ENCODE measurements at regions not wholly inside any gene's neighbourhood (a gene's known extent, or its start where the extent isn't known, plus 50 kb on each side); places are given as distances from the start of the nearest gene placed in this dataset.

- TF ChIP-seq HMG20A (CRISPR knock-in tag; IDR thresholded peaks at IDR 0.05; ENCODE audit: borderline replicate concordance) (peak; percentile 32; the same call in 1 of the 2 replicates), SALL2 (CRISPR knock-in tag; IDR thresholded peaks at IDR 0.05) (no peak), ZNF652 (CRISPR knock-in tag; IDR thresholded peaks at IDR 0.05; ENCODE audit: borderline replicate concordance, low read depth) (no peak), FOXO1 (CRISPR knock-in tag; IDR thresholded peaks at IDR 0.05) (no peak), KLF15 (CRISPR knock-in tag; IDR thresholded peaks at IDR 0.05; ENCODE audit: borderline replicate concordance) (no peak), ZNF24 (IDR thresholded peaks at IDR 0.05) (peak; percentile 13; the same call in 1 of the 2 replicates), RCOR2 (CRISPR knock-in tag; IDR thresholded peaks at IDR 0.05) (no peak), REPIN1 (CRISPR knock-in tag; IDR thresholded peaks at IDR 0.05; ENCODE audit: borderline replicate concordance, low read depth) (no peak), KAT8 (CRISPR knock-in tag; IDR thresholded peaks at IDR 0.05) (no peak), ARHGAP35 (CRISPR knock-in tag; IDR thresholded peaks at IDR 0.05; ENCODE audit: borderline replicate concordance) (no peak), ELF3 (CRISPR knock-in tag; IDR thresholded peaks at IDR 0.05) (0 out of 2 replicates have a peak, but pooled peaks have one; percentile 43), SMC3 (IDR thresholded peaks at IDR 0.05; ENCODE audit: low read length) (0 out of 2 replicates have a peak, but pooled peaks have one; percentile 2), ARID5B (CRISPR knock-in tag; IDR thresholded peaks at IDR 0.05) (peak; percentile 50; the same call in 1 of the 2 replicates), FOSL2 (CRISPR knock-in tag; IDR thresholded peaks at IDR 0.05) (peak; percentile 78), ZBTB21 (CRISPR knock-in tag; IDR thresholded peaks at IDR 0.05) (peak; percentile 83), HNRNPK (IDR thresholded peaks at IDR 0.05; ENCODE audit: low read depth, low read length, poor library complexity, severe bottlenecking) (no peak), ZNF530 (CRISPR knock-in tag; IDR thresholded peaks at IDR 0.05; ENCODE audit: low read depth) (no peak), WIZ (CRISPR knock-in tag; IDR thresholded peaks at IDR 0.05) (no peak), KDM4B (CRISPR knock-in tag; IDR thresholded peaks at IDR 0.05) (no peak), ZNF777 (CRISPR knock-in tag; IDR thresholded peaks at IDR 0.05) (no peak), CBX2 (IDR thresholded peaks at IDR 0.05; ENCODE audit: low read depth, low read length) (no peak), CBX2 (CRISPR knock-in tag; IDR thresholded peaks at IDR 0.05; ENCODE audit: low read depth) (no peak)
- TF ChIP-seq, protein P1, sequence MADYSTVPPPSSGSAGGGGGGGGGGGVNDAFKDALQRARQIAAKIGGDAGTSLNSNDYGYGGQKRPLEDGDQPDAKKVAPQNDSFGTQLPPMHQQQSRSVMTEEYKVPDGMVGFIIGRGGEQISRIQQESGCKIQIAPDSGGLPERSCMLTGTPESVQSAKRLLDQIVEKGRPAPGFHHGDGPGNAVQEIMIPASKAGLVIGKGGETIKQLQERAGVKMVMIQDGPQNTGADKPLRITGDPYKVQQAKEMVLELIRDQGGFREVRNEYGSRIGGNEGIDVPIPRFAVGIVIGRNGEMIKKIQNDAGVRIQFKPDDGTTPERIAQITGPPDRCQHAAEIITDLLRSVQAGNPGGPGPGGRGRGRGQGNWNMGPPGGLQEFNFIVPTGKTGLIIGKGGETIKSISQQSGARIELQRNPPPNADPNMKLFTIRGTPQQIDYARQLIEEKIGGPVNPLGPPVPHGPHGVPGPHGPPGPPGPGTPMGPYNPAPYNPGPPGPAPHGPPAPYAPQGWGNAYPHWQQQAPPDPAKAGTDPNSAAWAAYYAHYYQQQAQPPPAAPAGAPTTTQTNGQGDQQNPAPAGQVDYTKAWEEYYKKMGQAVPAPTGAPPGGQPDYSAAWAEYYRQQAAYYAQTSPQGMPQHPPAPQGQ (CRISPR knock-in tag; IDR thresholded peaks at IDR 0.05; ENCODE audit: borderline replicate concordance), result no peak
- TF ChIP-seq, protein P2, sequence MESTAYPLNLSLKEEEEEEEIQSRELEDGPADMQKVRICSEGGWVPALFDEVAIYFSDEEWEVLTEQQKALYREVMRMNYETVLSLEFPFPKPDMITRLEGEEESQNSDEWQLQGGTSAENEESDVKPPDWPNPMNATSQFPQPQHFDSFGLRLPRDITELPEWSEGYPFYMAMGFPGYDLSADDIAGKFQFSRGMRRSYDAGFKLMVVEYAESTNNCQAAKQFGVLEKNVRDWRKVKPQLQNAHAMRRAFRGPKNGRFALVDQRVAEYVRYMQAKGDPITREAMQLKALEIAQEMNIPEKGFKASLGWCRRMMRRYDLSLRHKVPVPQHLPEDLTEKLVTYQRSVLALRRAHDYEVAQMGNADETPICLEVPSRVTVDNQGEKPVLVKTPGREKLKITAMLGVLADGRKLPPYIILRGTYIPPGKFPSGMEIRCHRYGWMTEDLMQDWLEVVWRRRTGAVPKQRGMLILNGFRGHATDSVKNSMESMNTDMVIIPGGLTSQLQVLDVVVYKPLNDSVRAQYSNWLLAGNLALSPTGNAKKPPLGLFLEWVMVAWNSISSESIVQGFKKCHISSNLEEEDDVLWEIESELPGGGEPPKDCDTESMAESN (CRISPR knock-in tag; conservative IDR thresholded peaks at IDR 0.05), result no peak
- TF ChIP-seq, protein P3, sequence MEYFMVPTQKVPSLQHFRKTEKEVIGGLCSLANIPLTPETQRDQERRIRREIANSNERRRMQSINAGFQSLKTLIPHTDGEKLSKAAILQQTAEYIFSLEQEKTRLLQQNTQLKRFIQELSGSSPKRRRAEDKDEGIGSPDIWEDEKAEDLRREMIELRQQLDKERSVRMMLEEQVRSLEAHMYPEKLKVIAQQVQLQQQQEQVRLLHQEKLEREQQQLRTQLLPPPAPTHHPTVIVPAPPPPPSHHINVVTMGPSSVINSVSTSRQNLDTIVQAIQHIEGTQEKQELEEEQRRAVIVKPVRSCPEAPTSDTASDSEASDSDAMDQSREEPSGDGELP (IDR thresholded peaks at IDR 0.05; ENCODE audit: borderline replicate concordance, low read depth), result peak; percentile 83
Observed at GRCh38 chr6:132131758-132132157, 180.6 kb upstream of the CCN2 start (continued).

Data from HepG2 (cell line).